Parathyroid adenoma (tissue), 2 donors: ENCODE measurements at regions not wholly inside any gene's neighbourhood (a gene's known extent, or its start where the extent isn't known, plus 50 kb on each side); places are given as distances from the start of the nearest gene placed in this dataset.

Experiments
- H2AFZ ChIP-seq: fragments of 300-600 bp; sonication (generic); one replicate; pipeline ENCODE4 v1.7.0; 2017; ENCODE audit warnings: antibody characterized with exemption, mild to moderate bottlenecking
- H3K27ac ChIP-seq: fragments of 300-600 bp; sonication (generic); one replicate; pipeline ENCODE4 v1.7.0; 2017
- H3K27me3 ChIP-seq: fragments of 300-600 bp; sonication (generic); one replicate; pipeline ENCODE4 v1.7.0; 2017; ENCODE audit warnings: low read length; ENCODE audit not compliant: control insufficient read depth, insufficient read depth
- H3K36me3 ChIP-seq: fragments of 300-600 bp; sonication (generic); one replicate; pipeline ENCODE4 v1.7.0; 2017; ENCODE audit warnings: low read length; ENCODE audit not compliant: control insufficient read depth, insufficient read depth
- H3K4me1 ChIP-seq: fragments of 300-600 bp; sonication (generic); one replicate; pipeline ENCODE4 v1.7.0; 2017; ENCODE audit warnings: control low read depth
- H3K4me2 ChIP-seq: fragments of 300-600 bp; sonication (generic); one replicate; pipeline ENCODE4 v1.7.0; 2017; ENCODE audit warnings: low read length
- H3K4me3 ChIP-seq: fragments of 300-600 bp; sonication (generic); one replicate; pipeline ENCODE4 v1.7.0; 2017; ENCODE audit warnings: low read depth, low read length
- H3K79me2 ChIP-seq: fragments of 300-600 bp; sonication (generic); one replicate; pipeline ENCODE4 v1.7.0; 2017; ENCODE audit warnings: control low read depth
- H3K9ac ChIP-seq: fragments of 300-600 bp; sonication (generic); one replicate; pipeline ENCODE4 v1.7.0; 2017; ENCODE audit warnings: mild to moderate bottlenecking
- H3K9me3 ChIP-seq: fragments of 300-600 bp; sonication (generic); one replicate; pipeline ENCODE4 v1.7.0; 2017; ENCODE audit warnings: low read length; ENCODE audit not compliant: control insufficient read depth
- TF ChIP-seq, protein P1 (sequence below): fragments of 300-600 bp; sonication (generic); IDR thresholded peaks from one replicate; pipeline ENCODE4 v1.7.0; 2017; ENCODE audit warnings: antibody characterized with exemption, mild to moderate bottlenecking
- donor health status: primary hyperparathyroidism.

DNA sequence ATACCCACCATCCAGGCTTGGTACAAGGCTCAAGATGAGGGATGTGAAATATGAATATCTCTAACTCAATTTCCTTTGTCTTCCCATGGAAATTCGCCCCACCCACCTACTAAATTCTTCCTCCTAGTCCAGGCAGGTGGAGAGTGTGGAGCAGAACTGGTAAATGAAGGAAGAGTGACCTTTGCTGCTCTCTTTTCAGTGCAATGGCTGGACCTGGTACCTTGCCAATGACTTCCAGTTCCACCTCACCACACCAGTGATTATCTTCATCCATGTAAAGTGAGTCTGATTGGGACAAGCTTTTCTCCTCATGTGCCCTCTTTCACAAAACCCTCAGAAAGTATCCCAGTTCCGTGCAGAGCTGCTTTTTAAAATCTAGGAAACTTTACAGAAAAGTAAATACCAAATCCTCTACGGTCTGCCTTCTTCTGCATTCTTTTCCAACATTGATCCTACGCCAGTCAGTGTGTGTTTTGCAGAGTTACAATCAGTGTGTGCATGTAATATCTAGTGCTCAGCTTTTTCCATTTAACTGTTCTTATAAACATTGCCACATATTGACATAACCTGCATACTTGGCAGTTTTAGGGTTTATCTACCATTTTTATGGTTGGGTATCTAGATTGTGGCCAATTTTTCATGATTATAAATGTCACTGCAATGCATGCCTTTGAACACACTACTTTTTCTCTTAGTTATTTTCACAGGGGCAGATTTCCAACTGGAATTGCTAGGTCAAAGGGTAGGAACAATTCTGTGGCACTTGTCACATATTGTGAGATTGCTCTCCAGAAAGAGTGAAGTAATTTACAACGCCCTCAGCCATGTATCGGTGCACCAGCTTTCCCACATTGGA, 86.5 kb upstream of the SEC11C start:
- H3K4me2 ChIP-seq = no peak overlapping the region
- TF ChIP-seq, protein P1, sequence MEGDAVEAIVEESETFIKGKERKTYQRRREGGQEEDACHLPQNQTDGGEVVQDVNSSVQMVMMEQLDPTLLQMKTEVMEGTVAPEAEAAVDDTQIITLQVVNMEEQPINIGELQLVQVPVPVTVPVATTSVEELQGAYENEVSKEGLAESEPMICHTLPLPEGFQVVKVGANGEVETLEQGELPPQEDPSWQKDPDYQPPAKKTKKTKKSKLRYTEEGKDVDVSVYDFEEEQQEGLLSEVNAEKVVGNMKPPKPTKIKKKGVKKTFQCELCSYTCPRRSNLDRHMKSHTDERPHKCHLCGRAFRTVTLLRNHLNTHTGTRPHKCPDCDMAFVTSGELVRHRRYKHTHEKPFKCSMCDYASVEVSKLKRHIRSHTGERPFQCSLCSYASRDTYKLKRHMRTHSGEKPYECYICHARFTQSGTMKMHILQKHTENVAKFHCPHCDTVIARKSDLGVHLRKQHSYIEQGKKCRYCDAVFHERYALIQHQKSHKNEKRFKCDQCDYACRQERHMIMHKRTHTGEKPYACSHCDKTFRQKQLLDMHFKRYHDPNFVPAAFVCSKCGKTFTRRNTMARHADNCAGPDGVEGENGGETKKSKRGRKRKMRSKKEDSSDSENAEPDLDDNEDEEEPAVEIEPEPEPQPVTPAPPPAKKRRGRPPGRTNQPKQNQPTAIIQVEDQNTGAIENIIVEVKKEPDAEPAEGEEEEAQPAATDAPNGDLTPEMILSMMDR = no peak
- H2AFZ ChIP-seq = no peak overlapping the region
- H3K4me3 ChIP-seq = no peak overlapping the region
- no peaks in the 10 kb centered on the region for H3K9me3 ChIP-seq
- H3K27ac ChIP-seq = no peak overlapping the region
- H3K36me3 ChIP-seq = no peaks in the 10 kb centered on the region
- H3K27me3 ChIP-seq = no peaks in the 10 kb centered on the region
- H3K9ac ChIP-seq = no peak overlapping the region
- no peaks in the 10 kb centered on the region for H3K4me1 ChIP-seq
- no peaks in the 10 kb centered on the region for H3K79me2 ChIP-seq

DNA sequence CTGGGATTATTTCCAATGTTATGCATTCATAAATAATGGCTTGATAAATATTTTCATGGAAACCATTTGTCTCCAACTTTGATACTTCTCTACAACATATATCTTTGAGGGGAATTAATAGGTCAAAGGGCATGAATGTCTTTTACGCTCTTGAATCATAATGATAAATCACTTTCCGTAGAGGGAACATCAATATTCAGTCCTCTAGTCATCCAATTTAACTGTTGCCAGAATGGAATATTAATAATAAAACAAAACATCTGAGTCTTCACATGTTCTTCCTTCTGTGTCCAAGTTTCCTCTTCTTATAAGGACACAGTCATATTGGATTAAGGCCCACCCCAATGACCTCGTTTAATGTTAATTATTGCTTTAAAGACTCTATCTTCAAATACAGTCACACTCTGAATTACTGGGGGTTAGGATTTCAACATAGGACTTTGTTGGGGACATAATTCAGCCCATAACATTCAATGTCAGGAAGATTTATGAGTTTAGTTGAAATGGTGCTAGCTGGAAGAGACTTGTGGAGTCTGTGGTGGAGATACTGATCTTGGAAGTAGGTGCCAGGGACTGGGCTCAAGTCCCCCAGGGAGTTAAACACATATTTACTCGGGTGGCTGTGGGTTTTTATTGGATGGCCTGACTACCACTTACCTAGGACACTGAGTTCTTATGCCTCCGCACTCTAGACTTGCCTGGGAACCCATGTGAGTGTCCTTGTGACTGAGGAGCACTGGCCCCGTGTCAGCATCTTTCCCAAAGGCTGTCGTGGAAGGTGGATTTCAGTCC, 85.0 kb upstream of the SEC11C start:
- Histone ChIP-seq H3K79me2 (no peaks in the 10 kb centered on the region), H3K4me1 (no peaks in the 10 kb centered on the region), H2AFZ (no peak overlapping the region), H3K4me2 (no peak overlapping the region), H3K27me3 (no peaks in the 10 kb centered on the region), H3K27ac (no peak overlapping the region), H3K9me3 (no peaks in the 10 kb centered on the region), H3K36me3 (no peaks in the 10 kb centered on the region), H3K4me3 (no peak overlapping the region), H3K9ac (no peak overlapping the region)
- TF ChIP-seq, protein P1 = no peak

DNA sequence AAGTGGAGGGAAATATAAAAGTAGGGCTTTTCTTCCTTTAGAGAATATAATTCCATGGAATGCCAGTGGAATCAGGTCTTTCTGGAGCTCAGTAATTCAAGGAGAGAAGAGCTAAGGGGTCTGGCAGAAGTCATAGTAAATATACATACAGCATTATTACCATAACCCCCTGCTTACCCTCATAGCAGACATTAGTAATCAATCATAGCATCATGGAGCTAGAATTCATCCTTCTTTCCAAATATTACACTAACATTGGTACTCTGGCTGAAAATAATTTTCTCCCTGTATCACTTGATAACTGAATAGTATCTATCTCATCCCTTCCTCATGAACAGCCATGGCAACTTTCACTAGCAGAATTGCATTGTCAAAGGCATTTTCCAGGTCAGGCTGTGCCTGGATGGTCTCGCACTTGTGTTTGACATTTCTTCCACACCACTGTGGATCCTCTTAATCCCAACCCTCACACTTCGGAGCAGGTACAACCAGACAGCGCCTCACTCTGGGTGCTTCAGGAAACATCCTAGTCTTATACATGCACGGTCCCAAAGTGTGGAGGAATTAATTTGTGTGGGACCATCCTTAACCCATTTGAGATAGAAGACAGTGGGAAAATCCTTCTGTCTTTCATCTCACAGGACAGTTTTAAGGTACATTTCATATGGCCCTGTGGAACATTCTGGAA, 84.2 kb upstream of the SEC11C start:
- Histone ChIP-seq H3K79me2 (no peaks in the 10 kb centered on the region), H2AFZ (no peak overlapping the region), H3K27ac (no peak overlapping the region)

DNA sequence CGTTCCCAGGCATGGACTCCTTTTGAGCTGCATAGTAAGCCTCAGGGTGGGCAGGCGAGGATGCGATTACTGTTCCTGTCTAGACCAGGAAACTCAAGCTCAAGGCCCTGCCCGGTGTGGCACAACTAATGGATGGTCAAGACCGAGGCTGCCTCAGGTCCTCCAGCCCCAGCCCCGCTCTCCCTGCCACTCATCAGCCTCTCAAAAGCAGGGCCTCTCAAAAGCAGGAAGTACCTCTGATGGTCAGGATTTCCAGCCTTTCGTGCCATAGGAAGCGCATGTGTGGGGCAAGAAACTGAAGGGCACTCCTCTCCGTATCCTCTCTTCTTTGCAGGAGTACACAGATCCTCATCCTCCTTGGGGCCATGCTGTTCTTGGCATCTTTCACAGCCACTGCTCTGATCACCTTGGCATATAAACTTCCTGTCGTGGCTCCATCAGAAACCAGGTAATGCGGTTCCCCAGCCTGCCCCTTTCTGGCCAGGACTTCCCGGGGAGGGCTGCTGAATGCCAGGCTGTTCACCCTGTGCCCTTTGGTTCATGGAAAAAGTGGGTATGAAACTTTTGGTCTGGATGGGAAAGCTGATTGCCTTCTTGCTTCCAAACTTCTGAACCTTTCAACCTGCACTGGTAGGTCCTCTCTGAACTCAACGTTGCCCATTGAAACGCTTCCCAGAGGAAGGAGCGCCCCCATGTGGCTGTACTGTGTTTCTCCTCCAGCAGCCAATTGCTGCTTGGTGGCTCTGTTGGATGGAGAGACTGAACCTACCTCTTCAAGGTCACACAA, 82.8 kb upstream of the SEC11C start:
- Histone ChIP-seq H3K27ac (no peak overlapping the region), H3K9ac (no peak overlapping the region), H3K4me3 (no peak overlapping the region), H2AFZ (no peak overlapping the region), H3K79me2 (no peaks in the 10 kb centered on the region), H3K4me2 (no peak overlapping the region), H3K36me3 (no peaks in the 10 kb centered on the region), H3K27me3 (no peaks in the 10 kb centered on the region), H3K9me3 (no peaks in the 10 kb centered on the region), H3K4me1 (no peaks in the 10 kb centered on the region)
- TF ChIP-seq, protein P1 = peak; percentile 65

More for the DNA sequence above, 84.2 kb upstream of the SEC11C start:
- Histone ChIP-seq H3K9ac (no peak overlapping the region), H3K36me3 (no peaks in the 10 kb centered on the region), H3K4me2 (no peak overlapping the region), H3K4me1 (no peaks in the 10 kb centered on the region), H3K4me3 (no peak overlapping the region), H3K27me3 (no peaks in the 10 kb centered on the region), H3K9me3 (no peaks in the 10 kb centered on the region)
- TF ChIP-seq, protein P1 = no peak
